Fibroblast of pulmonary artery (primary cell): ENCODE measurements at regions not wholly inside any gene's neighbourhood (a gene's known extent, or its start where the extent isn't known, plus 50 kb on each side); places are given as distances from the start of the nearest gene placed in this dataset.

ENCODE experiments used
- DNase-seq: peaks from one replicate; pipeline ENCODE4 v3.0.0-alpha.2; 2010; ENCODE audit warnings: low read depth
- H3K4me3 ChIP-seq: replicated peaks from 2 replicates; pipeline ENCODE4 v1.5.1; 2011; ENCODE audit warnings: low read depth, mild to moderate bottlenecking, control low read depth, low read length, moderate library complexity
- TF ChIP-seq, protein P1 (sequence below): IDR thresholded peaks from 2 replicates; pipeline ENCODE4 v1.5.1; 2011; ENCODE audit warnings: mild to moderate bottlenecking, control low read depth, low read length, inconsistent platforms; ENCODE audit errors: missing control alignments

- H3K4me3 ChIP-seq = no peak overlapping the region
- DNase-seq = no peak
- TF ChIP-seq, protein P1, sequence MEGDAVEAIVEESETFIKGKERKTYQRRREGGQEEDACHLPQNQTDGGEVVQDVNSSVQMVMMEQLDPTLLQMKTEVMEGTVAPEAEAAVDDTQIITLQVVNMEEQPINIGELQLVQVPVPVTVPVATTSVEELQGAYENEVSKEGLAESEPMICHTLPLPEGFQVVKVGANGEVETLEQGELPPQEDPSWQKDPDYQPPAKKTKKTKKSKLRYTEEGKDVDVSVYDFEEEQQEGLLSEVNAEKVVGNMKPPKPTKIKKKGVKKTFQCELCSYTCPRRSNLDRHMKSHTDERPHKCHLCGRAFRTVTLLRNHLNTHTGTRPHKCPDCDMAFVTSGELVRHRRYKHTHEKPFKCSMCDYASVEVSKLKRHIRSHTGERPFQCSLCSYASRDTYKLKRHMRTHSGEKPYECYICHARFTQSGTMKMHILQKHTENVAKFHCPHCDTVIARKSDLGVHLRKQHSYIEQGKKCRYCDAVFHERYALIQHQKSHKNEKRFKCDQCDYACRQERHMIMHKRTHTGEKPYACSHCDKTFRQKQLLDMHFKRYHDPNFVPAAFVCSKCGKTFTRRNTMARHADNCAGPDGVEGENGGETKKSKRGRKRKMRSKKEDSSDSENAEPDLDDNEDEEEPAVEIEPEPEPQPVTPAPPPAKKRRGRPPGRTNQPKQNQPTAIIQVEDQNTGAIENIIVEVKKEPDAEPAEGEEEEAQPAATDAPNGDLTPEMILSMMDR = no peak
Observed at GRCh38 chr10:21183025-21183424, 285.9 kb upstream of the NEBL start.

DNA sequence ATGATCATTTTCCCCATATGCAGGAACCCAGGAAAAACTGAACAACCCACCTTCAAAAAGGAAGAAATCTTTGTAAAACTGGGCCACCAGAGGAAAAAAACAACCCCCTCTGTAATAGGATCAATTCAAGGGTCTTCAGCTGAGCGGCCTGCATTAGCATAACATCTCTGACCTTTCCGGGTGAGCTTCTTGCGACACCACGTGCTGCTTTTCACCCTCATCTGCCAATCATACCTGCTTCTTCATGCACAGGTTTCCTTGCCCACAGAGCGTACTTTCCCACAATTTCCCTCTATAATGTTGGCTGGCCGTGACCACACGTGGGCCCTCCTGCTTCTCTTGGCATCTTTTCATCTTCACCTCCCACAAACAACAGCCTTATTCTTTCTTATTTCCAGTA lies 284.3 kb upstream of the NEBL start:
- DNase-seq = no peak
- TF ChIP-seq, protein P1 = no peak

GRCh38 chr10:21180604-21181003 lies 283.5 kb upstream of the NEBL start:
- H3K4me3 ChIP-seq = no peak overlapping the region
- TF ChIP-seq, protein P1 = no peak
- no peak for DNase-seq

More for the DNA sequence above, 284.3 kb upstream of the NEBL start:
- no peak overlapping the region for H3K4me3 ChIP-seq

- TF ChIP-seq, protein P1 = no peak
- DNase-seq = no peak
Observed at GRCh38 chr10:21176934-21177480, 279.9 kb upstream of the NEBL start.

GRCh38 chr10:21175797-21176196 lies 278.7 kb upstream of the NEBL start:
- TF ChIP-seq, protein P1 = no peak
- DNase-seq = no peak

More at GRCh38 chr10:21176934-21177480, 279.9 kb upstream of the NEBL start:
- H3K4me3 ChIP-seq = no peak overlapping the region

DNA sequence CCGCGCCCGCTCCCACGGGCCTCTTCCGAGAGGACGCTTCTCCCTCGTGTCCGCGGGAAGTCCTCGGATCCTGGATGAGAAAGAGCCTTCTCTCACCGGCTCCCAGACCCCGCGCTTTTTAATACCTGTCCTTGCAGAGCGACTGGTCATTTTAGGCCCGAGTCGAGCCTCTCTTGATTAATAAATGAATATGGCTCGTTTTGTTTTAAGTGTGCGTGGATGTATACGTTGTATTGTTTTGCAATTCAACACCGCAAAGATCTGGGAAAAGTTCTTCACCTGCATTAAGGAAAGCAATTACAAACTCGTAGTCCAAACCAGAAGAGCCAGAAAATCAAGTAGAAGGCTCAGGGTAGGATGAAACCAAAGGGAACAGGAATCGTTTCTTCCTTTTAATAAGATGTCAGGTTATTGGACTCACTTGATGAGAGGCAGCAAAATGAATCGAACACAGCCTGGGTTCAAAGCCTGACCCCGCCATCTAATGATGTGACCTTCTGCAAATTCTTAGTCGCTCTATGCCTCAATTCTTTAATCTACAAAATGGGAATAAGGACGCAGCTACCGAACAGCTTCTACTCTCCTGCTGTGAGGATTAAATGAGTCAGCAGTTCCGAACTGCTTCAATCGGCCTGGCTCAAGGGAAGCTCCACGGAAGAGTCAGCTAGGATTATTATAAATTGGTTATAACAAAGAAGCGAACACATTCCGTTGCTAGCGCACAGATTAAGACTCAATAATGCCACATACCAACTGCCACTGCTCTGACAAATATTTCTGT lies 277.8 kb upstream of the NEBL start:
- TF ChIP-seq, protein P1 = no peak
- peak overlapping the region; percentile 66 for H3K4me3 ChIP-seq
- DNase-seq = no peak

More at GRCh38 chr10:21175797-21176196, 278.7 kb upstream of the NEBL start:
- no peak overlapping the region for H3K4me3 ChIP-seq
